K562 (cell line): ENCODE measurements at regions not wholly inside any gene's neighbourhood (a gene's known extent, or its start where the extent isn't known, plus 50 kb on each side); places are given as distances from the start of the nearest gene placed in this dataset.

Experiments used
- ATAC-seq: fragments of 200-7000 bp; cut with Tn5 transposase; 3 replicates; pipeline ENCODE4 v1.9.1; 2020; ENCODE audit warnings: moderate library complexity
- BruUV-seq: library from RNA; stranded (reverse); fragments of 400-500 nt; replicated peaks from 2 replicates; lab custom pipeline; 2021; lab: Mats Ljungman, UMichigan
- CTCF ChIA-PET: fragments of 300-600 bp; formaldehyde crosslinking; extraction: SDS; loops from one replicate; lab custom pipeline; 2021; ENCODE audit warnings: low intra/inter-chr PET ratio; lab: Yijun Ruan, JAX
- POLR2A ChIA-PET: fragments of 300-600, 350-650 bp; sonication (Branson Sonifier 250); formaldehyde crosslinking; extraction: SDS; loops from one replicate; lab custom pipeline; 2021; ENCODE audit warnings: antibody characterized with exemption, inconsistent platforms; lab: Yijun Ruan, JAX
- DNase-seq, 4 experiments: peaks; one replicate each; pipeline versions ENCODE4 v3.0.0 to v3.0.0-alpha.2; 2011 to 2018; ENCODE audit warnings: low spot score in 3 of 4, mixed read lengths in 3 of 4; ENCODE audit errors: extremely low read depth in 1 of 4
- FAIRE-seq: peaks from 2 replicates; lab custom pipeline; 2011; peaks lifted over from hg19 to GRCh38; lab: Jason Lieb, UNC
- H2AFZ ChIP-seq: 2 replicates; pipeline ENCODE4 v1.6.0; 2011; ENCODE audit warnings: low read depth, low read length, control low read depth, inconsistent platforms
- H3K27ac ChIP-seq: fragments of 200-600 bp; 3 replicates; pipeline ENCODE4 v1.8.0; 2011; ENCODE audit warnings: low read depth, mild to moderate bottlenecking, control low read depth, inconsistent platforms, low read length, moderate library complexity, mixed read lengths; ENCODE audit errors: extremely low read depth
- H3K27me3 ChIP-seq, 2 experiments: fragments of 300-600 bp in 1 of 2; 2 replicates in 1 of 2; 3 replicates in 1 of 2; pipeline versions ENCODE4 v1.6.0 to v1.8.0; 2011; ENCODE audit warnings: inconsistent platforms in 2 of 2, low read length in 2 of 2, mild to moderate bottlenecking in 1 of 2, mixed read lengths in 1 of 2, moderate library complexity in 1 of 2; ENCODE audit not compliant: control insufficient read depth in 2 of 2, insufficient read depth in 2 of 2
- H3K36me3 ChIP-seq: fragments of 300-600 bp; 3 replicates; pipeline ENCODE4 v1.8.0; 2011; ENCODE audit warnings: mild to moderate bottlenecking, low read length, inconsistent platforms; ENCODE audit not compliant: control insufficient read depth, insufficient read depth
- H3K4me1 ChIP-seq, 2 experiments: fragments of 200-600 bp in 1 of 2; replicated peaks in 1 of 2; 2 replicates in 1 of 2; 3 replicates in 1 of 2; pipeline versions ENCODE4 v1.5.1 to v1.8.0; 2011; ENCODE audit warnings: inconsistent platforms in 2 of 2, low read length in 2 of 2, mild to moderate bottlenecking in 1 of 2, mixed read lengths in 1 of 2, moderate library complexity in 1 of 2; ENCODE audit not compliant: control insufficient read depth in 2 of 2, insufficient read depth in 2 of 2
- H3K4me2 ChIP-seq: 2 replicates; pipeline ENCODE4 v1.6.1; 2011; ENCODE audit warnings: low read length, control low read depth, inconsistent platforms, mixed read lengths; ENCODE audit not compliant: insufficient read depth
- H3K4me3 ChIP-seq: fragments of 200-600 bp; sonication (generic), shearing (Covaris generic); 2 replicates; pipeline ENCODE4 v1.5.1; 2016; ENCODE audit warnings: control low read depth, inconsistent platforms
- H3K79me2 ChIP-seq: fragments of 200-600 bp; 3 replicates; pipeline ENCODE4 v1.8.0; 2011; ENCODE audit warnings: low read length, inconsistent platforms; ENCODE audit not compliant: control insufficient read depth, insufficient read depth
- H3K9ac ChIP-seq, 2 experiments: 2 replicates each; pipeline versions ENCODE4 v1.6.0 to v1.6.1; 2011; ENCODE audit warnings: low read depth in 2 of 2, low read length in 2 of 2, control low read depth in 1 of 2, inconsistent platforms in 1 of 2, mild to moderate bottlenecking in 1 of 2, mixed read lengths in 1 of 2; ENCODE audit not compliant: insufficient read depth in 1 of 2
- H3K9me1 ChIP-seq: one replicate; pipeline ENCODE4 v1.6.0; 2011; ENCODE audit warnings: inconsistent platforms, mild to moderate bottlenecking, low read length, moderate library complexity; ENCODE audit not compliant: control insufficient read depth, insufficient read depth
- H3K9me3 ChIP-seq: replicated peaks from 2 replicates; pipeline ENCODE4 v1.5.1; 2011; ENCODE audit warnings: low read depth, low read length, inconsistent platforms; ENCODE audit not compliant: control insufficient read depth, insufficient read depth
- H4K20me1 ChIP-seq: replicated peaks from 2 replicates; pipeline ENCODE4 v1.6.1; 2011; ENCODE audit warnings: low read length, inconsistent platforms, mixed read lengths; ENCODE audit not compliant: control insufficient read depth, insufficient read depth
- EP300 ChIP-seq: IDR thresholded peaks from 2 replicates; pipeline ENCODE4 v1.6.1; 2012; ENCODE audit warnings: low read length, improper control_type of control experiment
- FOXJ2 ChIP-seq: fragments of 200-800 bp; sonication (Bioruptor generic); IDR thresholded peaks from 2 replicates; pipeline ENCODE4 v1.6.1; 2016; ENCODE audit warnings: missing genetic modification characterization, missing compliant biosample characterization
- GABPB1 ChIP-seq: sonication (generic); formaldehyde crosslinking; IDR thresholded peaks from 2 replicates; pipeline ENCODE4 v1.8.0; 2022; ENCODE audit warnings: mild to moderate bottlenecking, missing genetic modification reagents
- GATA2 ChIP-seq: sonication (generic); formaldehyde crosslinking; IDR thresholded peaks from 2 replicates; pipeline ENCODE4 v1.4.0; 2020; ENCODE audit warnings: mild to moderate bottlenecking, missing genetic modification reagents
- HNRNPH1 ChIP-seq: fragments of 200-400 bp; formaldehyde crosslinking; optimal IDR thresholded peaks from 2 replicates; pipeline ENCODE3; 2017; ENCODE audit warnings: low read depth, mild to moderate bottlenecking, low read length, moderate library complexity
- SP2 ChIP-seq: IDR thresholded peaks from 2 replicates; pipeline ENCODE4 v1.6.1; 2011; ENCODE audit warnings: mild to moderate bottlenecking, low read depth, low read length, moderate library complexity; ENCODE audit not compliant: poor library complexity, severe bottlenecking; ENCODE audit errors: extremely low read depth
- STAT5B ChIP-seq: fragments of 250-450 bp; sonication (Bioruptor Pico); IDR thresholded peaks from 2 replicates; pipeline ENCODE4 v1.8.0; 2021; ENCODE audit warnings: mild to moderate bottlenecking, inconsistent platforms
- WGBS: fragments of 100-300 bp; shearing (Covaris generic); methylation state at CpG from one replicate; pipeline ENCODE4 v1.1.6; 2016; ENCODE audit warnings: low coverage, mixed read lengths; ENCODE audit not compliant: insufficient coverage; ENCODE audit errors: missing lambda C conversion rate; 5-methylcytosine and 5-hydroxymethylcytosine counted together
- in situ Hi-C: fragments of 300-500 bp; cut with MboI; formaldehyde crosslinking; loops from 4 replicates; pipeline ENCODE4 v1.15.0; 2018; ENCODE audit warnings: inconsistent platforms, mixed read lengths
- intact Hi-C: fragments of 100-400 bp; cut with micrococcal nuclease; formaldehyde crosslinking; loops from 2 replicates; pipeline ENCODE4 v1.14.2; 2022

DNA sequence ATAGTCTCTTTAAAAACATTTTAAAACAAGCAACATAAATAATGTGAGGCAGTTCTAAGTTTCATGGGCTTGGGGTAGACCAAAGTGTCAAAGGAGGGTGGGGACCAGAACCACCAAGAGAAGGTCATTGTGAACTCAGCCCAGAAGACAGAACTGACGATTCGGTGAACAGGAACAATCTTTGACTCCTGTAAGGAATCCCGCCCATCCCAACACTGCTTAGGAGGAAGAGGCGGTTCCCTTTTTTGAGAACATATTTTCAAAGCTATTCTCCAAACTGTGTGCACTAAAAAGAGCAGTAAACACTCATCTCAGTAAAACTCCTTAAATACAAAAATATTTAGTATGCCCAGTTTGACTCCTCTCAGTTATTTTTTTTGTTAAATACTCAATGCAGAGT lies 176.5 kb upstream of the TLE4 start:
- in situ Hi-C loops = no loop called here
- H3K79me2 ChIP-seq = no peaks in the 10 kb centered on the region

DNA sequence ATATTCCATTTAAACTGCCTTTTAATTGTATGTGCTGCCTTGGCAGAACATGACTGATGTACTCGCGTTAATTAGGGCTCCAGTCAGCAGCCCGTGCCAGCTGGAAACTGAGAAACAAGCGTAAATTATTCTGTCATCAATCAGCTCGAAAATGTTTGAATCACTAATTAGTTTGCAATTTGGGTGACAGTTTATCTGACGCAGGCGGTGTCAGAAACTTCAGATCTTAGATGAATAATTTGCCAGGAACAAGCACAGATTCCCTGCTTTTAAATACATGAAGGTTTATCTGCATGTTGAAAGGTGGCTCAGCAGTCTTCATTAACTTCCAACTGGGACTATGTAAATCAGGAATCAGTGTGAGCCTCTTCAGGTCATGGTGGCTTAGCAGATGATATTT lies 176.0 kb upstream of the TLE4 start:
- intact Hi-C loops = no loop called here
- POLR2A ChIA-PET = no interaction called here
- H3K9me3 ChIP-seq = no peaks in the 10 kb centered on the region
- no peaks in the 10 kb centered on the region for H3K9me1 ChIP-seq
- no peak for TF ChIP-seq GABPB1 (CRISPR knock-in tag)
- DNase-seq (no peak), FAIRE-seq (no peak), ATAC-seq (no peak)
- no peak overlapping the region for H3K4me2 ChIP-seq
- H3K9ac ChIP-seq = no peak overlapping the region
- no peaks in the 10 kb centered on the region for H4K20me1 ChIP-seq
- H3K4me3 ChIP-seq = no peak overlapping the region
- no peaks in the 10 kb centered on the region for H3K27me3 ChIP-seq
- whole genome bisulfite sequencing = 0% methylated on average over 7 of the region's 7 CpGs
- no TSS peak for BruUV-seq
- no peak overlapping the region for H2AFZ ChIP-seq
- H3K4me1 ChIP-seq = no peaks in the 10 kb centered on the region
- H3K27ac ChIP-seq = no peak overlapping the region
- in situ Hi-C loops = no loop called here
- H3K36me3 ChIP-seq = no peaks in the 10 kb centered on the region
- CTCF ChIA-PET = no interaction called here
- no peaks in the 10 kb centered on the region for H3K79me2 ChIP-seq

More for the DNA sequence above, 176.5 kb upstream of the TLE4 start:
- no peak for DNase-seq
- ATAC-seq = no peak
- Histone ChIP-seq H2AFZ (no peak overlapping the region), H4K20me1 (no peaks in the 10 kb centered on the region), H3K9me3 (no peaks in the 10 kb centered on the region), H3K27me3 (no peaks in the 10 kb centered on the region), H3K4me3 (no peak overlapping the region), H3K27ac (no peak overlapping the region), H3K4me2 (no peak overlapping the region), H3K9ac (no peak overlapping the region), H3K4me1 (no peaks in the 10 kb centered on the region), H3K9me1 (no peaks in the 10 kb centered on the region), H3K36me3 (no peaks in the 10 kb centered on the region)
- ChIA-PET POLR2A (no interaction called here), CTCF (no interaction called here)
- 4% methylated on average over 4 of the region's 4 CpGs for WGBS
- no TSS peak for BruUV-seq
- intact Hi-C loops = no loop called here
- TF ChIP-seq GATA2 (no peak), SP2 (no peak), EP300 (no peak), STAT5B (CRISPR knock-in tag) (no peak), FOXJ2 (tag) (no peak), HNRNPH1 (no peak)
- FAIRE-seq = no peak
